NCI-H69 (cell line): ENCODE measurements at regions not wholly inside any gene's neighbourhood (a gene's known extent, or its start where the extent isn't known, plus 50 kb on each side); places are given as distances from the start of the nearest gene placed in this dataset.
"Not testable (repeated sequence)": the region's sequence is repeated elsewhere in the genome, so short reads cannot be mapped to it uniquely, and the experiment has no call there.

Source experiments
- DNase-seq: peaks from one replicate; lab custom pipeline; 2025; lab: John Stamatoyannopoulos, UW

DNA sequence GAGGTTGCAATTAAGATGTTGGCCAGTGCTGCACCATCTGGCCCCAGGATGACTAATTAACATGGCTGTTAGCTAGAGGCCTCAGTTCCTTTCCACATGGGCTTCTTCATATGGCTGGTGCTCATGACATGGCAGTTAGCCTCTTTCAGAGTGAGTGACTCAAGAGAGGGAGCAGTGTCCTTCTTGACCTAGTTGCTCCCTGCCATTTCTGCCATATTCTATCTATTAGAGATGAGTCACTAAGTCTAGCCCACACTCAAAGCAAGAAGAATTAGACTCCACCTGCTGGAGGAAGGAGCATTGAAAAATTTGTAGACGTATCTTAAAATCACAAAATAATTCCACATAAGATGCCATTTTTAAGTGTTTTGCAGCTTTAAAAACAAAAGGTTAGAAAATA, 651.2 kb upstream of the CCNG1 start:
- DNase-seq, result no peak

GRCh38 chr5:162796507-162796906, 640.9 kb upstream of the CCNG1 start:
- DNase-seq, result no peak

DNA sequence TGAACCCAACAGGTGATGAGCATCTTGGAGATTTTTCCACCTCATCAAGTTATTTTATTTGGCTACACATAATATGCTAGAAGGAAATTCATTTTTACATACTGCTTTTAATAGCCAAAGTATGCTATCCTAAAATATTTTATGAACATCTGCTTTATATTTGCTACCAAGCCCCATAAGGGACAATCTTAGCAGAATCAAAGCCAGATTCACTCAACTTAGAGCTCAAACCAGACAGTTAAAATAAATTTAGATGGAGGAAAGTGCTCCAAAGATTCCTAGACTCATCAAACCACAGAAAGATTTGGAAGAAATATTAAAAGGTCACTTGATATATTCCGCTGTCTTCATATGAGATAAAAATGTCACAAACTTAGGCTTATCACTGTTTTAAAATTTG, 637.1 kb upstream of the CCNG1 start:
- DNase-seq, result no peak

- no peak for DNase-seq
Observed at GRCh38 chr5:162801235-162801634, 636.2 kb upstream of the CCNG1 start.

- DNase-seq, result no peak
Observed at GRCh38 chr5:162806195-162806594, 631.2 kb upstream of the CCNG1 start.

GRCh38 chr5:162811071-162811470, 626.3 kb upstream of the CCNG1 start:
- DNase-seq, result no peak

DNA sequence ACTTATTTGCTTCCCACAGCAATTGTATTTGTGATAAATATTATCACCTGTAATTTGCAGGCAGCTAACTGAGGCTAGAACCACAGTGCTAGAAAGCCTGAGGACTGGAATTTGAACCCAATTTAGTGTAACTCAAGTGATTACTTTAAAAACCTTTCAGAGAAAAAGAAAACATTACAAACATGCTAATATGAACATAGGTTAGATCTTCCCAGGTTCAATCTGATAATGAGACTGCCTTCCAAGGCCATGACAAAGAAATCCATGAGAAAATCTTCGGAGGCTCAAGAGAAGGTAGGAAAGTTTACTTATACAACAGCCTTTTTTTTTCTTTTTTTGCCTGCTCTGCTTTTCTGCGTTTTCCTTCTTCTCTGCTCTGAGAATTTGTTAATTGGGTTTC, 620.6 kb upstream of the CCNG1 start:
- DNase-seq, result no peak

DNA sequence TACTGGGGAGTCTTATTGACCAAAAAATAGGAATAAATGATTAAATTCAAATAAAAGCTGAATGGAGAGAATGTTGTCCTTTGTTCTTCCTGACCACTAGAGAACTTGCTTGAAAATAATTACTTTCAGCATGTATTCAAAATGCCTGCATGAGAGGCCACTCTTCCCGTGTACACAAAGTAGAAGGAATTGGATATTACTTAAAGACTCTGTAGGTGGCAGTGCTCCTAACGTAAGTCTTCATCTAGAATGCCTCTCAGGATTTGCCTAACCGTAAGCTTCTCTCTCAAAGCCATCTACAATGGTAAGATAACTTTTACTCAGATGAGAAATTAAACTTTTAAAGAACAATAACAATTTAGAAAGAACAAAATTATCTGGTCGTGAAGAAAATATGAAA, 620.0 kb upstream of the CCNG1 start:
- no peak for DNase-seq

- not testable (repeated sequence) for DNase-seq
Observed at GRCh38 chr5:162821664-162822063, 615.7 kb upstream of the CCNG1 start.

DNA sequence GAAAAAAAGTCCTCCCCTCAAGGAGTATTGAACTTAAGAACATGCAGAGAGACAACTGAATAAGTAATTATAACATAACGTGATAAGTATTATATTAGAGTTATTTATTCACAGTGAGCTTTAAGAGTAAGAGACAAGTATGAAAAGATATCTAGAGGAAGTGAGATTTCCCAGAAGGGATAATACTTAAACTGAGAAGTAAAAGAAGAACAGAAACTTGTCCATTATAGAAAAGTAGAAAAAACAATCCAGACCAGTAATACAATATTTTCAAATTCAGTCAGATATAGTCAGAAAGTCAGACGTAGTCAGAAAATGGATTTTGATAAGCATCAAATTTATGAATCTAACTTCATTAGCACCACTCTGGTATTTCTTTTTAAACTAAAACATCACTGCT, 613.0 kb upstream of the CCNG1 start:
- DNase-seq, result no peak

- no peak for DNase-seq
Observed at GRCh38 chr5:162837155-162837554, 600.2 kb upstream of the CCNG1 start.

GRCh38 chr5:162842727-162843126, 594.7 kb upstream of the CCNG1 start:
- DNase-seq, result no peak

DNA sequence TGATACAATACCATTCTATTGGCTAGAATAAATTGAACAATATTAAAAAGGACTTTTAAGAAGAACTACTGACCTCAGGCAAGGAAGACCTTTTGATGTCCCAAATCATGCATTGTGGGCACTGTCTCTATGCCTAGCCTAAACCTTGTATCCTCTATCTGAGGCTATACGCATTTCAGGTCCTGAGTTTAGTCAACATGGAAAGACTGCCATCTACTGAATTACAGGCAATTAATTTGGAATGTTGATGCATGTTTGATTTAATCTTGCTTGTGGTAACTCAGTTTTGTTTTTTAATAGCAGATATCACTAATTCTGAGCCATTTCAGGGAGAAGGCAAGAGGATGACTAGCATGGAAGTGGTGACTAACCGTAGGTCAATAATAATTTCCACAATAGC, 585.3 kb upstream of the CCNG1 start:
- no peak for DNase-seq

DNA sequence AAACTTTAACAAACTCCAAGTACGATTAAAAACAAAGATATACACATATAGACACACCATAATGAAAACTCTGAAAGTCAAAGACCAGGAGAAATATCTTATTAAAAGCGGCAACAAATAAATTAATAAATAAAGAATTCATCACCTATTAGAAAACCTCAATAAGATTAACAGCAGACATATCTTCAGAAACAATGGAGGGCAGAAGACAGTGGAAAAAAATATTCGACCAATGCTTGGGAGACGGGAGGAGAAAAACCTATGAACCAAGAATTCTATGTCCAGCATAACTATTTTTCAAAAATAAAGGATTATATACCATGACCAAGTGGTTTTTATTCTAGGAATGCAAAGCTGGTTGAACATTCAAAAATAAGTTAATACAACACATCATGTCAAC, 578.6 kb upstream of the CCNG1 start:
- no peak for DNase-seq

- DNase-seq, result no peak
Observed at GRCh38 chr5:162870966-162871365, 566.4 kb upstream of the CCNG1 start.

- no peak for DNase-seq
Observed at GRCh38 chr5:162882629-162883028, 554.8 kb upstream of the CCNG1 start.

- DNase-seq, result no peak
Observed at GRCh38 chr5:162886717-162887116, 550.7 kb upstream of the CCNG1 start.

- DNase-seq, result no peak
Observed at GRCh38 chr5:162888268-162888667, 549.1 kb upstream of the CCNG1 start.

- DNase-seq, result no peak
Observed at GRCh38 chr5:162911873-162912272, 525.5 kb upstream of the CCNG1 start.

DNA sequence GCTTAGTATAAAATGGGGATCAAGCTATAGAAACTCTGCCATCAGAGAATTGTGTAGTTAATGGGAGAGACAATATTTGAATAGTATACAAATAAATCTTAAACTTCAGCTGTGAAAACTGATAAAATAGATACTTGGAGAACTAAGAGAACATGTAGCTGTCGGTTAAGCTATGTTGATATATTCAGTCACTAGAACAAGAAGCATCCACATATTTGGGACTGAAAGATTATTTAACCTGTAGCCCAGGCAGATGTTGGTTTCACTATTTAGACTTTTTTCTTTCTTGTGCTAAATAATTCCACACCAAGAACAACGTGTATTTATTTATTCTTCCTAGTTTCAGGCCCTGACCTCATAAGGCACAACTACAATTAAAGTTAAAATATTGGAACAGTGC, 521.0 kb upstream of the CCNG1 start:
- DNase-seq, result no peak

DNA sequence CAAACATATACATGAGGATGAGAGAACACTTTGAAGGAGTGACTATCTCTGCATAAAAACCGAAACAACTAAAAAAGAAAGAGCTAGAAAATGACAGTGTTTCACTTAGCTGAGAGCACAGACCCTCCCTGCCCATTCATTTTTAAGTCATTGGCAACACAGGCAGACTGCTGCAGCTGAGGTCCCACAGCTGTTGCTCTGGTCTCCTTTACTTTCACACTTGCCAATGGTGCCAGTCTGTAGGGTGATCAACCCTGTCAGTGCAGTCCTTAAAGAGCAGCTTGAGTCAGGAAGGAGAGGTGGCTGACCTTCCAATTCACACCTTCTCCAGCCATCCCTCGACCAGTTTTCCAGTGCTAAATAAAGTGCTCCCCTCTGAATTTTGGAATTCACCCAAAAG, 508.3 kb upstream of the CCNG1 start:
- no peak for DNase-seq

DNA sequence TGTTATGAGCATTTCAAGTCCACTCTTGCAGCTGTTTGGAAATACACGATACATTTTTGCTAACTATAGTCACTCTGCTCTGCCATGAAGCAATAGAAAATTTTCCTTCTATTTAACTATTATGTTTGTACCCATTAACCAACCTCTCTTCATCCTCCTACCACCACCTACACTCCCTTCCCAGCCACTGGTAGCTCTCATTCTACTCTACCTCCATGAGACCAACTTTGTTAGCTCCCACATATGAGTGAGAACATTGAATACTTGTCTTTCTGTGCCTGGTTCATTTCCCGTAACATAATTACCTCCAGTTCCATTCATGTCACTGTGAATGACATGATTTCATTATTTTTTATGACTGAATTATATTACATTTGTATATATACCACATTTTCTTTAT, 505.9 kb upstream of the CCNG1 start:
- no peak for DNase-seq

DNA sequence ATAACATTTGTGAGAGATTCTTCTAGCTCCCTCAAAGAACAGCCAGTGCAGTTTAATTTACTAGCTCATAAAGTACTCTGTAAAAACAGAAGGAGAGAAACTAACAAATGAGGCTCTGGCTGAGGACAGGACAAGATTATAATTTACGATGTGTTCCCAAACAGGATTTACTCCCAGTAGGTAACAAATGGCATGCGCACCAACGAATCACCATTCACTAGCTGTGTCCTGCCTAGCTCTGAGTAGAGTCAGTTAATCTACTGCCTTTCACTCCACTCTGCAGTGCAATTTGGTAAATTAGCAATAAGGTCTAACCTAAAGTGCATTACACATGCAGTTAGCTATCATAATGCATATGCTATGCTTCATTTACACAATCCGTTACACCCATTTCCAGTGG, 497.4 kb upstream of the CCNG1 start:
- DNase-seq, result peak; percentile 45

GRCh38 chr5:162948677-162949076, 488.7 kb upstream of the CCNG1 start:
- DNase-seq, result no peak

GRCh38 chr5:162956570-162956969, 480.8 kb upstream of the CCNG1 start:
- DNase-seq, result peak; percentile 12
